ENCODE measurements at regions not wholly inside any gene's neighbourhood (a gene's known extent, or its start where the extent isn't known, plus 50 kb on each side); places are given as distances from the start of the nearest gene placed in this dataset.

- no peak for TF ChIP-seq RAD21 (IDR thresholded peaks at IDR 0.05; ENCODE audit: low read length)
- TF ChIP-seq MXI1 (IDR thresholded peaks at IDR 0.05; ENCODE audit: low read depth, low read length): no peak
- no peak for TF ChIP-seq SMC3 (IDR thresholded peaks at IDR 0.05; ENCODE audit: low read depth, low read length)
- TF ChIP-seq ELF1 (IDR thresholded peaks at IDR 0.05): no peak
- no peak for TF ChIP-seq MEF2A (IDR thresholded peaks at IDR 0.05; ENCODE audit: borderline replicate concordance, low read depth)
Observed at GRCh38 chr1:232452736-232453440, 177.0 kb downstream of the SIPA1L2 start (continued).

GRCh38 chr1:232452117-232452516 lies 177.8 kb downstream of the SIPA1L2 start:
- Histone ChIP-seq H3K79me2 (ENCODE audit: insufficient read depth) (no peaks in the 10 kb centered on the region), H2AFZ (ENCODE audit: low read depth) (no peak overlapping the region), H3K36me3 (replicated peaks in 1 of 2; ENCODE audit: control insufficient read depth in 1 of 2, insufficient read depth in 2 of 2, low read length in 1 of 2) (no peaks in the 10 kb centered on the region), H3K4me2 (no peak overlapping the region), H3K9me3 (no peaks in the 10 kb centered on the region), H3K9ac (no peak overlapping the region), H3F3A (replicated peaks; ENCODE audit: insufficient read depth) (no peaks in the 10 kb centered on the region), H3K9me2 (no peaks in the 10 kb centered on the region), H3K4me1 (ENCODE audit: control insufficient read depth in 1 of 2, insufficient read depth in 2 of 2, low read depth in 1 of 2, low read length in 1 of 2) (peaks cover 0 to 4% of the 10 kb centered on the region in 2 experiments; a peak in 2 of 4 replicates), H3K27me3 (ENCODE audit: insufficient read depth) (no peaks in the 10 kb centered on the region), H3K27ac (ENCODE audit: low read depth in 2 of 2, low read length in 1 of 2) (no peak overlapping the region), H4K20me1 (ENCODE audit: insufficient read depth) (no peaks in the 10 kb centered on the region), H3K4me3 (ENCODE audit: low read depth in 2 of 2, low read length in 1 of 2) (no peak overlapping the region)
- POLR2A ChIA-PET: no interaction called here
- WGBS (ENCODE audit: low lambda C conversion rate): 44% methylated on average over 2 of the region's 3 CpGs
- CTCF ChIA-PET: no interaction called here
- no peak for DNase-seq
- TF ChIP-seq CTCF (IDR thresholded peaks at IDR 0.05) (no peak), EZH2phosphoT487 (IDR thresholded peaks at IDR 0.05; ENCODE audit: borderline replicate concordance, low read depth) (no peak), NRF1 (IDR thresholded peaks at IDR 0.05; ENCODE audit: low read depth, low read length) (no peak), PBX3 (IDR thresholded peaks at IDR 0.05) (no peak), TCF12 (IDR thresholded peaks at IDR 0.05) (no peak), TAF1 (IDR thresholded peaks at IDR 0.05; ENCODE audit: borderline replicate concordance, low read depth, low read length) (no peak), FOXM1 (IDR thresholded peaks at IDR 0.05; ENCODE audit: low read depth) (no peak), CHD2 (IDR thresholded peaks at IDR 0.05; ENCODE audit: low read length, partially characterized antibody) (no peak), ELF1 (IDR thresholded peaks at IDR 0.05) (no peak), IRF3 (IDR thresholded peaks at IDR 0.05; ENCODE audit: low read depth, low read length) (no peak), YY1 (IDR thresholded peaks at IDR 0.05; ENCODE audit: low read depth) (no peak), MEF2A (IDR thresholded peaks at IDR 0.05; ENCODE audit: borderline replicate concordance, low read depth) (no peak), MXI1 (IDR thresholded peaks at IDR 0.05; ENCODE audit: low read depth, low read length) (no peak), RAD21 (IDR thresholded peaks at IDR 0.05; ENCODE audit: low read length) (no peak), MAX (IDR thresholded peaks at IDR 0.05; ENCODE audit: low read depth) (no peak), RXRA (IDR thresholded peaks at IDR 0.05; ENCODE audit: borderline replicate concordance, low read depth) (no peak), NFIC (IDR thresholded peaks at IDR 0.05; ENCODE audit: borderline replicate concordance) (no peak), REST (IDR thresholded peaks at IDR 0.05; ENCODE audit: low read depth, low read length) (no peak)

Data from SK-N-SH (cell line).